ENCODE measurements at regions not wholly inside any gene's neighbourhood (a gene's known extent, or its start where the extent isn't known, plus 50 kb on each side); places are given as distances from the start of the nearest gene placed in this dataset. TPM values are rescaled to one million over a fixed set of nuclear protein-coding genes. Genes with fewer than 3 reads are reported as not detected.
"Not testable (repeated sequence)": the region's sequence is repeated elsewhere in the genome, so short reads cannot be mapped to it uniquely, and the experiment has no call there.

GRCh38 chr9:61460860-61461259 lies 271.0 kb downstream of the SPATA31A7 start:
- H3K4me3 ChIP-seq (replicated peaks in 1 of 3; ENCODE audit: insufficient read depth in 1 of 3, low read depth in 1 of 3, low read length in 3 of 3); BruUV-seq (replicated peaks); dilution Hi-C loops (cut with MboI; ENCODE audit: extremely low pct_ligation_motif_present, low sequenced_read_pairs); H3K9me3 ChIP-seq (replicated peaks; ENCODE audit: control insufficient read depth, insufficient read depth, low read length); H3K27ac ChIP-seq (ENCODE audit: insufficient read depth, low read depth, low read length); H4K20me1 ChIP-seq (replicated peaks; ENCODE audit: control insufficient read depth, extremely low read depth, insufficient read depth, low read length); H3K79me2 ChIP-seq (ENCODE audit: control insufficient read depth, insufficient read depth, low read length); H3K9ac ChIP-seq (replicated peaks; ENCODE audit: extremely low read depth, insufficient read depth, low read length); H3K36me3 ChIP-seq (ENCODE audit: control insufficient read depth in 2 of 2, extremely low read depth in 1 of 2, insufficient read depth in 2 of 2, low read length in 2 of 2); DNase-seq (ENCODE audit: low read depth, low spot score); intact Hi-C loops (cut with micrococcal nuclease); H2AFZ ChIP-seq (ENCODE audit: low read depth, low read length); H3K4me2 ChIP-seq (ENCODE audit: insufficient read depth, low read length); CTCF ChIA-PET; POLR2A ChIA-PET; FAIRE-seq; H3K4me1 ChIP-seq (ENCODE audit: control insufficient read depth, extremely low read depth, insufficient read depth, low read length); H3K27me3 ChIP-seq (ENCODE audit: control insufficient read depth in 2 of 2, insufficient read depth in 2 of 2, low read length in 2 of 2); H3K9me1 ChIP-seq (replicated peaks; ENCODE audit: control insufficient read depth, extremely low read depth, insufficient read depth, low read length): not testable (repeated sequence)

Small RNA genes lying in the stretch of these regions (small RNA-seq; reads per million reads assigned to genes)
- not detected for gene RN7SL462P (ENCODE audit: insufficient read depth, insufficient read length, low read depth, low replicate concordance)
